Neural cell (in vitro differentiated cells): ENCODE measurements at regions not wholly inside any gene's neighbourhood (a gene's known extent, or its start where the extent isn't known, plus 50 kb on each side); places are given as distances from the start of the nearest gene placed in this dataset.

Source experiments
- H2AFZ ChIP-seq: fragments of 200-600, 300-800 bp; sonication (generic), shearing (Covaris generic); 2 replicates; pipeline ENCODE4 v1.6.0; 2014; ENCODE audit warnings: low read depth, mild to moderate bottlenecking, antibody characterized with exemption, low read length, moderate library complexity
- H3F3A ChIP-seq: fragments of 200-600 bp; shearing (Covaris generic); 2 replicates; pipeline ENCODE4 v1.6.1; 2016; ENCODE audit warnings: mild to moderate bottlenecking, moderate library complexity, mixed read lengths, antibody characterized with exemption, low read length; ENCODE audit not compliant: insufficient read depth, poor library complexity, severe bottlenecking
- H3K27ac ChIP-seq: fragments of 200-600, 300-800 bp; sonication (generic), shearing (Covaris generic); 2 replicates; pipeline ENCODE4 v1.5.1; 2014; ENCODE audit warnings: mild to moderate bottlenecking, low read length, moderate library complexity
- H3K27me3 ChIP-seq: fragments of 300-800, 200-600 bp; sonication (generic), shearing (Covaris generic); 2 replicates; pipeline ENCODE4 v1.6.0; 2014; ENCODE audit warnings: mild to moderate bottlenecking, low read depth, low read length, moderate library complexity; ENCODE audit not compliant: insufficient read depth
- H3K36me3 ChIP-seq: fragments of 300-800, 200-600 bp; sonication (generic), shearing (Covaris generic); 2 replicates; pipeline ENCODE4 v1.5.1; 2014; ENCODE audit warnings: mild to moderate bottlenecking, antibody characterized with exemption, low read length, moderate library complexity; ENCODE audit not compliant: insufficient read depth
- H3K4me2 ChIP-seq: fragments of 300-800, 200-600 bp; sonication (generic), shearing (Covaris generic); 2 replicates; pipeline ENCODE4 v1.6.0; 2014; ENCODE audit warnings: mild to moderate bottlenecking, low read length
- H3K4me3 ChIP-seq: fragments of 300-800, 200-600 bp; sonication (generic), shearing (Covaris generic); 2 replicates; pipeline ENCODE4 v1.5.1; 2014; ENCODE audit warnings: mild to moderate bottlenecking, low read length, moderate library complexity
- H3K79me2 ChIP-seq: fragments of 200-600 bp; shearing (Covaris generic); replicated peaks from 2 replicates; pipeline ENCODE4 v1.6.0; 2014; ENCODE audit warnings: mild to moderate bottlenecking, low read length, moderate library complexity; ENCODE audit not compliant: insufficient read depth
- H3K9ac ChIP-seq: fragments of 300-800, 200-600 bp; sonication (generic), shearing (Covaris generic); 2 replicates; pipeline ENCODE4 v1.6.1; 2016; ENCODE audit warnings: mild to moderate bottlenecking, low read length, mixed read lengths
- H3K9me2 ChIP-seq: fragments of 200-600 bp; shearing (Covaris generic); 2 replicates; pipeline ENCODE4 v1.6.1; 2016; ENCODE audit warnings: mild to moderate bottlenecking, low read length, mixed read lengths; ENCODE audit not compliant: insufficient read depth
- H3K9me3 ChIP-seq: fragments of 200-600, 300-800 bp; sonication (generic), shearing (Covaris generic); 2 replicates; pipeline ENCODE4 v1.6.1; 2016; ENCODE audit warnings: mild to moderate bottlenecking, mixed run types, low read length, moderate library complexity, mixed read lengths
- H4K20me1 ChIP-seq: fragments of 200-600 bp; shearing (Covaris generic); 2 replicates; pipeline ENCODE4 v1.6.1; 2016; ENCODE audit warnings: mild to moderate bottlenecking, mixed run types; ENCODE audit not compliant: insufficient read depth
- CTCF ChIP-seq: fragments of 450-650 bp; IDR thresholded peaks from 2 replicates; pipeline ENCODE4 v1.5.1; 2014; ENCODE audit warnings: antibody characterized with exemption, mild to moderate bottlenecking, moderate library complexity; ENCODE audit not compliant: poor library complexity, severe bottlenecking
- EP300 ChIP-seq: fragments of 450-650 bp; conservative IDR thresholded peaks from 2 replicates; pipeline ENCODE4 v1.6.1; 2014; ENCODE audit warnings: antibody characterized with exemption, mild to moderate bottlenecking, moderate library complexity; ENCODE audit not compliant: poor library complexity, severe bottlenecking
- EZH2 ChIP-seq: fragments of 200-600, 300-800 bp; shearing (Covaris generic), sonication (generic); IDR thresholded peaks from 2 replicates; pipeline ENCODE4 v1.6.1; 2014; ENCODE audit warnings: antibody characterized with exemption, low read length, borderline replicate concordance, mild to moderate bottlenecking; ENCODE audit not compliant: insufficient read depth, poor library complexity, severe bottlenecking
- MXI1 ChIP-seq: fragments of 450-650 bp; conservative IDR thresholded peaks from 2 replicates; pipeline ENCODE4 v1.6.1; 2014; ENCODE audit warnings: antibody characterized with exemption, mild to moderate bottlenecking; ENCODE audit not compliant: poor library complexity, severe bottlenecking
- POLR2AphosphoS5 ChIP-seq: IDR thresholded peaks from 2 replicates; pipeline ENCODE4 v1.6.1; 2012
- RAD21 ChIP-seq: fragments of 450-650 bp; conservative IDR thresholded peaks from 2 replicates; pipeline ENCODE4 v1.6.1; 2014; ENCODE audit warnings: antibody characterized with exemption, mild to moderate bottlenecking, moderate library complexity
- REST ChIP-seq: IDR thresholded peaks from 2 replicates; pipeline ENCODE4 v1.6.1; 2012; ENCODE audit warnings: borderline replicate concordance
- SMC3 ChIP-seq: fragments of 450-650 bp; conservative IDR thresholded peaks from 2 replicates; pipeline ENCODE4 v1.6.1; 2014; ENCODE audit warnings: antibody characterized with exemption, mild to moderate bottlenecking, moderate library complexity; ENCODE audit not compliant: poor library complexity
- TAF1 ChIP-seq: IDR thresholded peaks from 2 replicates; pipeline ENCODE4 v1.6.1; 2012; ENCODE audit warnings: low read depth

- Histone ChIP-seq H3K27ac (no peak overlapping the region), H3K9me2 (no peaks in the 10 kb centered on the region), H3K4me3 (no peak overlapping the region), H3F3A (no peaks in the 10 kb centered on the region), H2AFZ (no peak overlapping the region), H3K4me2 (no peak overlapping the region), H3K9ac (no peak overlapping the region), H3K9me3 (no peaks in the 10 kb centered on the region), H4K20me1 (no peaks in the 10 kb centered on the region), H3K79me2 (no peaks in the 10 kb centered on the region), H3K36me3 (no peaks in the 10 kb centered on the region), H3K27me3 (no peaks in the 10 kb centered on the region)
- no peak for TF ChIP-seq MXI1
- TF ChIP-seq CTCF = no peak
- no peak for TF ChIP-seq POLR2AphosphoS5
- TF ChIP-seq TAF1 = no peak
- TF ChIP-seq RAD21 = no peak
- no peak for TF ChIP-seq SMC3
- no peak for TF ChIP-seq EZH2
- TF ChIP-seq REST = no peak
- no peak for TF ChIP-seq EP300
Observed at GRCh38 chr2:195582188-195582587, 74.8 kb upstream of the SLC39A10 start.

GRCh38 chr2:195579776-195580555 lies 77.1 kb upstream of the SLC39A10 start:
- no peaks in the 10 kb centered on the region for H3K36me3 ChIP-seq
- no peak overlapping the region for H3K4me3 ChIP-seq
- no peak overlapping the region for H3K4me2 ChIP-seq
- no peak overlapping the region for H3K27ac ChIP-seq
- H3F3A ChIP-seq = no peaks in the 10 kb centered on the region
- H3K79me2 ChIP-seq = no peaks in the 10 kb centered on the region
- no peaks in the 10 kb centered on the region for H4K20me1 ChIP-seq
- no peak overlapping the region for H3K9ac ChIP-seq
- TF ChIP-seq POLR2AphosphoS5 (no peak), SMC3 (no peak), REST (no peak), TAF1 (no peak), MXI1 (no peak), EP300 (no peak), RAD21 (no peak), CTCF (no peak), EZH2 (no peak)
- no peaks in the 10 kb centered on the region for H3K9me3 ChIP-seq
- H2AFZ ChIP-seq = no peak overlapping the region
- H3K9me2 ChIP-seq = no peaks in the 10 kb centered on the region
- no peaks in the 10 kb centered on the region for H3K27me3 ChIP-seq
